Lung (tissue), 11 donors: ENCODE measurements at regions not wholly inside any gene's neighbourhood (a gene's known extent, or its start where the extent isn't known, plus 50 kb on each side); places are given as distances from the start of the nearest gene placed in this dataset.

ENCODE experiments used
- ATAC-seq: fragments of 200-7000 bp; cut with Tn5 transposase; one replicate; pipeline ENCODE4 v1.9.1; 2020; ENCODE audit warnings: moderate number of reproducible peaks; ENCODE audit not compliant: insufficient read depth, low FRiP score
- DNase-seq, 3 donors: peaks; one replicate each; pipeline ENCODE4 v3.0.0-alpha.2; 2013 to 2017
- H3K27ac ChIP-seq, 2 donors: one replicate each; pipeline ENCODE4 v1.5.1; 2013; ENCODE audit warnings: mild to moderate bottlenecking in 2 of 2, moderate library complexity in 2 of 2, control low read depth in 1 of 2, inconsistent platforms in 1 of 2, low read depth in 1 of 2, low read length in 1 of 2
- H3K27me3 ChIP-seq, 3 donors: one replicate each; pipeline ENCODE4 v1.5.1; 2013; ENCODE audit warnings: low read length in 2 of 3; ENCODE audit not compliant: control insufficient read depth in 3 of 3, insufficient read depth in 3 of 3
- H3K36me3 ChIP-seq, 4 donors: one replicate each; pipeline ENCODE4 v1.5.1; 2013; ENCODE audit warnings: low read length in 4 of 4, mild to moderate bottlenecking in 1 of 4, moderate library complexity in 1 of 4; ENCODE audit not compliant: control insufficient read depth in 4 of 4, insufficient read depth in 4 of 4
- H3K4me1 ChIP-seq, 5 donors: one replicate each; pipeline ENCODE4 v1.5.1; 2013; ENCODE audit warnings: low read length in 5 of 5, mild to moderate bottlenecking in 2 of 5, moderate library complexity in 1 of 5; ENCODE audit not compliant: control insufficient read depth in 5 of 5, insufficient read depth in 5 of 5
- H3K4me3 ChIP-seq: one replicate; pipeline ENCODE4 v1.5.1; 2013; ENCODE audit warnings: mild to moderate bottlenecking, control low read depth, moderate library complexity
- H3K9ac ChIP-seq, 2 donors: one replicate each; pipeline ENCODE4 v1.5.1; 2013; ENCODE audit warnings: low read length in 2 of 2, control low read depth in 1 of 2; ENCODE audit not compliant: insufficient read depth in 1 of 2
- H3K9me3 ChIP-seq, 4 donors: one replicate each; pipeline ENCODE4 v1.5.1; 2013; ENCODE audit warnings: low read length in 3 of 4, mild to moderate bottlenecking in 1 of 4, moderate library complexity in 1 of 4; ENCODE audit not compliant: control insufficient read depth in 4 of 4, insufficient read depth in 3 of 4
- CTCF ChIP-seq: IDR thresholded peaks from 2 replicates; pipeline ENCODE4 v1.5.1; 2012; ENCODE audit warnings: mild to moderate bottlenecking; ENCODE audit errors: control extremely low read depth, extremely low read depth
- WGBS, 2 donors: extraction: QIAGEN DNeasy Blood & Tissue Kit; methylation state at CpG; one replicate each; pipeline ENCODE4 v1.1.7; 2013; 5-methylcytosine and 5-hydroxymethylcytosine counted together
- donor health status: control.
- donor health status: control.
- donor health status: Bipolar disorder and iron deficiency.
- donor health status: healthy.
- donor health status: DM: yes; HTN: yes; CAD: no.

GRCh38 chr2:155908567-155908966, 424.0 kb downstream of the NR4A2 start:
- no peaks in the 10 kb centered on the region for H3K36me3 ChIP-seq
- WGBS, 2 donors: 83 to 96% methylated on average over 1 of the region's 1 CpG
- no peak for TF ChIP-seq CTCF
- no peaks in the 10 kb centered on the region for H3K27me3 ChIP-seq
- ATAC-seq: no peak
- no peak overlapping the region for H3K27ac ChIP-seq
- H3K4me1 ChIP-seq: no peaks in the 10 kb centered on the region
- no peak for DNase-seq
- H3K4me3 ChIP-seq: no peak overlapping the region
- no peak overlapping the region for H3K9ac ChIP-seq
- no peaks in the 10 kb centered on the region for H3K9me3 ChIP-seq

- Histone ChIP-seq H3K27me3 (no peaks in the 10 kb centered on the region), H3K36me3 (no peaks in the 10 kb centered on the region), H3K4me1 (no peaks in the 10 kb centered on the region), H3K27ac (no peak overlapping the region), H3K4me3 (no peak overlapping the region), H3K9ac (no peak overlapping the region), H3K9me3 (no peaks in the 10 kb centered on the region)
- ATAC-seq: no peak
- DNase-seq: no peak
- TF ChIP-seq CTCF: no peak
- 89 to 96% methylated on average over 3 of the region's 3 CpGs for WGBS, 2 donors
These were observed 425.3 kb downstream of the NR4A2 start for GRCh38 chr2:155907211-155907610.

- Histone ChIP-seq H3K4me3 (no peak overlapping the region), H3K27me3 (no peaks in the 10 kb centered on the region), H3K4me1 (no peaks in the 10 kb centered on the region), H3K9me3 (no peaks in the 10 kb centered on the region), H3K27ac (no peak overlapping the region), H3K36me3 (no peaks in the 10 kb centered on the region), H3K9ac (no peak overlapping the region)
- DNase-seq (no peak), ATAC-seq (no peak)
- 47 to 48% methylated on average over 1 of the region's 1 CpG for whole genome bisulfite sequencing, 2 donors
- no peak for TF ChIP-seq CTCF
These were observed 426.9 kb downstream of the NR4A2 start for GRCh38 chr2:155905657-155906056.

- H3K9ac ChIP-seq: no peak overlapping the region
- H3K9me3 ChIP-seq: no peaks in the 10 kb centered on the region
- TF ChIP-seq CTCF: no peak
- no peaks in the 10 kb centered on the region for H3K36me3 ChIP-seq
- no peaks in the 10 kb centered on the region for H3K27me3 ChIP-seq
- no peak for ATAC-seq
- H3K27ac ChIP-seq: no peak overlapping the region
- H3K4me3 ChIP-seq: no peak overlapping the region
- no peaks in the 10 kb centered on the region for H3K4me1 ChIP-seq
- no peak for DNase-seq
- WGBS, 2 donors: 69 to 75% methylated on average over 2 of the region's 2 CpGs
These were observed 427.8 kb downstream of the NR4A2 start for GRCh38 chr2:155904720-155905119.
